Amygdala (tissue), 56 donors: ENCODE measurements at regions not wholly inside any gene's neighbourhood (a gene's known extent, or its start where the extent isn't known, plus 50 kb on each side); places are given as distances from the start of the nearest gene placed in this dataset.
"Not testable (repeated sequence)": the region's sequence is repeated elsewhere in the genome, so short reads cannot be mapped to it uniquely, and the experiment has no call there.

Source experiments
- DNase-seq, 56 donors: peaks; one replicate each; lab custom pipeline; 2025; lab: John Stamatoyannopoulos, UW

DNA sequence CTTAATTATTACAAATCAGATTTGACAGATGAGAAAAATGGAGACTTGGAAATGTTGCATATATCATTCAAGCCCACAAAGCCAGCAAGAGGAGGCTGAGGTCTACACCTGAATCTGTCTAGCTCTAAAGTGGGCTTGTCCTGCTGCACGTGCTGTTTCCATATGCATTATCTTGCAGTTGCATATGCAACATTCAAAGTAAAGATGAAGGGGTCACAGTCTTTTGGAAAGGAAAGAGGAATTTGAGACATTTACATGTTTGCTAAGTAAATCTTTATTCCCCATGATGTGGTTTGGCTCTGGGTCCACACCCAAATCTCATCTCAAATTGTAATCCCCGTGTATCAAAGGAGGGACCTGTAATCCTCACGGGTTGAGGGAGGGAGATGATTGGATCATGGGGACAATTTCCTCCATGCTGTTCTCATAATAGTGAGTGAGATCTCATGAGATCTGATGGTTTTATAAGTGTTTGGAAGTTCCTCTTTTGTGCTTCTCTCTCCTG is 98.3 kb downstream of the BACH1 start:
- DNase-seq, result no peak

DNA sequence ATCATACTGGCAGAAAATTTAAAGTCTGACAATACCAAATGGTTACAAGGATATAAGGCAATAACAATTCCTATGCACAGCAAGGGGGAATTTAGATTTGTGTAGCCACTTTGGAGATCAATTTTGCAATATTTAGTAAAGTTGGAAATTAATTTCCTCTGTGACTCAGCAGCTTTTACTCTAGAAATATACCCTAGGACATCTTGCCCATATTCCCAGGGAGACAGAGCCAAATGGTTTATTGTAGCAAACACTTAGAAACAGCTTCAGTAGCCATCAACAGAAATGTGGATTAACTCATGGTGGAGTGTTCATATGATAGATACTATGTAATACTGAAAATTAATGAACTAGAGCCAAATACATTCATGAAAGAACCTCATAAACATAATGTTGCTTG is 104.6 kb downstream of the BACH1 start:
- DNase-seq, result no peak

GRCh38 chr21:29403922-29404538 is 105.3 kb downstream of the BACH1 start:
- no peak for DNase-seq

- no peak for DNase-seq
Measured at GRCh38 chr21:29405503-29406122, 106.9 kb downstream of the BACH1 start.

DNA sequence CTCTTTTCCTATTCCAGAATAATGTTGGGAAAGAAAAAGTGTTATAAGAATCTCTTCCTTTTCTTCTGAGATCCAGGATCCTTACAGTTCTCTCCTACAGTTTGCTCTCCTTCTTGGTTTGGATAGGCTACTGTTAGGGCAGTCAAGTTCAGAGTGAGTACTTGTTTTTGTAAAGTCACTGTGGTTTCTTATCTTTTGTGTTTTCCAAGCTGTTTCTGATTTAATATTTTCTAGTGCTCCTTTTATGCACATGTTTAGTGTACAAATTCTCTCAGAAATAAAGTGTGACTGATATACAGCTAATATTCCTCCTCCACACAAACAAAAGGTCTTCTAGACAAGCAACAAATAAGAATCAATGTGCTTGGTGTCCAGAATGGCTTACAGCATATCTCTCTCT is 107.7 kb downstream of the BACH1 start:
- DNase-seq, result no peak

GRCh38 chr21:29407571-29407970 is 108.8 kb downstream of the BACH1 start:
- DNase-seq, result no peak

DNA sequence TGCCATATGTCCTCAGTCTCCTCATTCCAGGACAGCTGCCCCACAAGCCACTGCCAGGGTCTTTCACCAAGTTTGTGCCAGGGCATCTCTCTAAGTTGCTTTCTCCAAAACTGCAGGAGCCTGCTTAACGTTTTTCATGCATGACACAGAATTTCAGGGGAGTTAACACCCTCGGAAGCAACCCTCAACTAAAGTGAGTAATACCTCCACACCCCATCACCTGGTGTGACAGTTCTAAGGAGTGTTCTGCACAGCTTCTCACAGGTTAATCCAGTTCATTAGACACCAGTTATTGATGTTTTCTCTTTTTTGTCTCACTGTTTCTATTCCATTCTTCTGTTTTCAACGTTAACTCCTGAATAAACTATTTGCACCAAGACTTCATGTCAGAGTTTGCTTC is 115.0 kb downstream of the BACH1 start:
- no peak for DNase-seq

DNA sequence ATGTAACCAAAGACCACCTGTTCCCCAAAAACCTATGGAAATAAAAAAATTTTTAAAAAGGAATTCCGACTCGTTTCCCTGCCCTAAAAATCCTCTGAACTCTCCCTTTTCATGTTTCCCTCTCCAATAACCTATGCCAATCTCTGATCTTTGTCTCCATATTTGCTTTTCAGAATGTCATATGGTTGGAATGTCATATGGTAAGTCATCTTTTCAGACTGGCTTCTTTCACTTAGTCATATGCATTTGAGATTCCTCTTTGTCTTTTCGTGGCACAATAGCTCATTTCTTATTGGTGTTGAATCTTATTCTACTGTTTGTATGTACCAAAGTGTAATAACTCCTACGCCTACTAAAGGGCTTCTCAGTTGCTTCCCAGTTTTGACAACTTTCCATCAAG is 117.5 kb downstream of the BACH1 start:
- DNase-seq, result no peak

- no peak for DNase-seq
Measured at GRCh38 chr21:29418813-29419212, 120.1 kb downstream of the BACH1 start.

DNA sequence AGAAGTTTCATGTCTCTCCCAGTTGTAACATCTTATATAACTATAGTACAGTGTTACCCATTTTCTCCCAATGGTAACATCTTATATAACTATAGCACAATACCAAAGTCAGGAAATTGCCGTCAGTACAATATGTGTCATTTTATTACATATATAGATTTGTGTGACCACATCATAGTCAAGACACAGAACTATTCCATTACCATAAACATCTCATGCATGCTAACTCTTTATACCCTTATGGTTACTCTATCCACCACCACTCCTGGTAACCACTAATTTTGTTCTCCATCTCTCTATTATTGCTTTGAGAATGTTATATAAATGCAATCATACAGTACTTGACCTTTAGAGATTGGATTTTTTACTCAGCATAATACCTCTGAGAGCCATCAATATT is 120.7 kb downstream of the BACH1 start:
- no peak for DNase-seq

- no peak for DNase-seq
Measured at GRCh38 chr21:29423099-29423870, 124.6 kb downstream of the BACH1 start.

GRCh38 chr21:29424728-29425127 is 126.0 kb downstream of the BACH1 start:
- DNase-seq, result no peak

GRCh38 chr21:29429218-29429617 is 130.5 kb downstream of the BACH1 start:
- no peak for DNase-seq

DNA sequence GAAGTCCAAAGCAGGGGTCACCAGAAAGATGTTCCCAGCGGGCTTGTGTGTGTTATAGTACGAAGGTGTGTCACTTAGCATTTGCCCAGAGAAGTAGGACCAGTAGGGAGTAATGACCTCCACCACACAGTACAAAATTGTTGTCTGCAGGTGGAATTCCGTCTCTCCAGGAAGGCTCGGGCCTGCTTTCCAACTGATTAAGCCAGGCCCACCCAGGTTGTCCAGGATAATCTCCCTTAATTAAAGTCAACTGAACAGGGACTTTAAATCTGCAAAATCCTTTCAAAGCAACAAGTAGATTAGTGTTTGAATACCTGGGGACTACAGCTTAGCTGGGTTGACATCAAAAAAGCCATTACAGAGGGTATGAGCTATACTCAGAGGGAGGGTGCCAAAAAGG is 131.3 kb downstream of the BACH1 start:
- no peak for DNase-seq

DNA sequence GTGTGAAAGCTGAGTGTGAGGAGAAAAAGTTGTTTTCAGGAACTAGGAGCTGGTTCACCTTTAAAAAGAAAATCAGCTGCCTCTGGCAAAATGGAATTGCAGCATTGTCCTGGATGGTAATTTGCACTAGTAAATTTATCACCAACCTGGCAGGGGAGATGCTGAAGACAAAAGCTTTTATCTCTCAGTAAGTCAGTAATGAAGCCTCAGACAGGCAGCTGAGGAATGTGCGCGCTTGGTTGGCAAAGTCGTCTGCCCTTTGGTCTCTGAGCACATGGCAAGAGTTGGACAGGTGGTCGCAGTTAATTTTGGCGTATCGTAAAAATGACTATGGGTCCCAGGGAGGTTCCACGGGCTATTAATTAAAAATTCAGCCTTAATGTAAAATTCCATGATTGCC is 131.9 kb downstream of the BACH1 start:
- no peak for DNase-seq

- DNase-seq, result no peak
Measured at GRCh38 chr21:29431178-29431577, 132.5 kb downstream of the BACH1 start.

DNA sequence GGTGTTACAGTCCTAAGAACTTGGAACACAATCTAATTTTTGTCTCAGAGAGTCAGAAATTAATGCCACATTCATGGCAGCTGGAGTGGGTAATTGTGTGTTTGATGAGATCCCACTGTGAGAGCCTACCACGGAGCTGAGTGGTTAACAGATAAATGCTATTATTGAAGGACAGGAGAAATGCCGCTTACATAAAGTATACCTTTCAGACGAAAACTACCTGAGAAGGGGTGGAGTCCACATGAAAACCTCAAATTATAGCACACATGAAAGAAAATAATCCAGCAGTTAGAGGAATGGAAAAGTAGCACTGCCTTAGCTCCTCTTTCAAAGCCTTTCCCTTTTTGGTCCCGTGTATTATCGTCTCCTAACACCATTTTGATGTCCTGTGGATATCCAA is 133.0 kb downstream of the BACH1 start:
- DNase-seq, result no peak

DNA sequence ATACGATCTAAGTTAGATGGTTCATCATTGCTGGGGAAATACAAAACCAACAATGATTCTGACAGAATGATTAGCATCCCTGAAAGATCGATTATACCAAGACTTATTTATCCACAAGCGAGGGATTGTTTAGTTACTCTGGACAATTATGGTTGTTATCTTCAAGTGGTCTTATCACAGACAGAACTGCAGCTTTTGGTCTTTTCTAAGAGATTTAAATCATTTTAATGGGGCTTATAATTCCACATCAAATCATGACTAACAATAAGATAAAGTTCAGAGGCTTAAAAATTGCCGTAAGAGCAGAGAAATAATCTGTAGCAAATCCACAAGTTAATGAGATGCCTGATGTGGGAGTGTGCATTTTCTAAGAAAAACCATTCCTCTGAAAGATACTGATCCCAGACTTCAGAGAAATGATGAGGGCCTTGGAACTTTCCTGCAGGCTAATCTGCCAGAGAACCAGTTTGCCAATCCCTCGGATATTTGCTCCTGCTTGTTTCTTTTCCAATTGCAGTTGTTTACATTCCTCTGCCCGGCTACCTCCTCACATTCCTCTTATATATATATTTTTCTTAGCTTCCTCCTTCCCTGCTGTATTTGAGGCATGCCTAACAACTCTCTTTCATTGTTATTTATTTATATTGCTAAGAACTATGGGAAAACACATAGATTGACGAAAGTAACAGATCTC is 134.8 kb downstream of the BACH1 start:
- DNase-seq, result no peak

GRCh38 chr21:29434081-29434480 is 135.4 kb downstream of the BACH1 start:
- DNase-seq, result no peak

DNA sequence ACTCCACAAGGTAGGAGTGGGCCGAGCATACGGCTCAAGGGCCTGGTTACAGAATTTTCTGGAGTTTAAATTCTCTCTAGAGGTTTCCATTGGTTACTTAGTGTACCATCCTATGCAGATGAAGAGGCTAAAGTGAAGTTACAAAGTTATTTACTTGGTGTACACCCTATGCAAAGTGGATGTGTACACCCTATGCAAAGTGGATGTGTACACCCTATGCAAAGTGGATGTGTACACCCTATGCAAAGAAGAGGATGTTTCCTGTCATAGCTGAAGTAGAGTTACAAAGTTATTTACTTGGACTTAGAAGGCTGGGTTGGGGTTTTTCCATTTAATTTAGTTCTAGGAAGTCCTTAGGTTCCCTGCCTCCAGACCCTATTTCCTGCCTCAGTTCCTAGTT is 136.3 kb downstream of the BACH1 start:
- DNase-seq, result not testable (repeated sequence)

- DNase-seq, result no peak
Measured at GRCh38 chr21:29436143-29436542, 137.4 kb downstream of the BACH1 start.
